ENCODE measurements at regions not wholly inside any gene's neighbourhood (a gene's known extent, or its start where the extent isn't known, plus 50 kb on each side); places are given as distances from the start of the nearest gene placed in this dataset.
A peak's percentile ranks its signal among the peaks of the same experiment; 100 is the strongest.

DNA sequence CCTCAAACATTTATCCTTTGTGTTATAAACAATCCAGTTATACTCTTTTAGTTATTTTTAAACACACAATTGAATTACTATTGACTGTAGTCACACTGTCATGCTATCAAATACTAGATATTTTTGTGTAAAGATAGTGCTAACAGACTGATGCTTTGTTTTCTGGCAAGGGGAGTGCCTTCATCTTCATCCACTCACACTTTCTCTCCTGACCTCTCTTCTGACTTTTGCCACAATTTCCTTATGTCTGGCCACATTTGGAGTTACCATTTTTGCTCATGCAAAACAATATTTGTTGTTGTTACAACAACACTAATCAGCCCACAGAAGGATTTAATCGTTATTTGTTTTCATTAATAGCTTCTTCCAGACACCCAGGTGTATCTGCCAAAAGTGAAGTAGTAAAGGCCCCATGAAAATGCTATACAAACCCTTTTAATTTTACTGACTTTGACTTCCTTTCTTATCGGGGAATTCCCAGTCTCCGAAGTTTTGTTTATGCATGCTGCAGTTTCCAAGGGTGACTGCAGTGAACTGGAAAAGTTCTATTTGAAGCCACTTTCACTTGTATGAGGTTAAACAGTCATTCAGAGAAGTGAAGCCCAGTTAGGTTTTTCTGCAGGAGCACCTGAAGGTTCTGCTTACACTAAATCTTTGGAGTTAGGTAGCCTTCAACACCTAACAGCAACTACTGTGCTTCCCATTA is 66.1 kb upstream of the FRY start:
- no peak overlapping the region for H3K4me3 ChIP-seq (ENCODE audit: low read length)
- TF ChIP-seq CTCF (conservative IDR thresholded peaks at IDR 0.05; ENCODE audit: low read depth, low read length), result no peak
- DNase-seq (ENCODE audit: low read depth), result no peak

DNA sequence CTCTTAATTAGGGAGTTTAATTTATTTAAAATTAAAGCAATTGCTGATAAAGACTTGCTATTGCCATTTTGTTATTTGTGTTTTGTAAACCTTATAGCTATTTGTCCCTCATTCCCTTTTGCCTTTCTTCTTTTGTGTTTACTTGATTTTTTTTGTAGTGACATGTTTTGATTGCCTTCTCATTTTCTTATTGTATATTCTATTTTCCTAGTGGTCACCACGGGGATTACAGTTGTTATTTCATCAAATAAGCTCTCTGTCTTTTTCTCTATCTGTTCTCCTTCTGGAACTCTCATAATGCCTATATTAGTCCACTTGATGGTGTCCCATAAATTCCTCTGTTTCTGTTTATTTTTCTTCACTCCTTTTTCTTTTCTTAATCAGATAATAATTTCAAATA is 64.4 kb upstream of the FRY start:
- no peak overlapping the region for H3K4me3 ChIP-seq (ENCODE audit: low read length)
- peak; percentile 11 for TF ChIP-seq CTCF (conservative IDR thresholded peaks at IDR 0.05; ENCODE audit: low read depth, low read length)
- no peak for DNase-seq (ENCODE audit: low read depth)

DNA sequence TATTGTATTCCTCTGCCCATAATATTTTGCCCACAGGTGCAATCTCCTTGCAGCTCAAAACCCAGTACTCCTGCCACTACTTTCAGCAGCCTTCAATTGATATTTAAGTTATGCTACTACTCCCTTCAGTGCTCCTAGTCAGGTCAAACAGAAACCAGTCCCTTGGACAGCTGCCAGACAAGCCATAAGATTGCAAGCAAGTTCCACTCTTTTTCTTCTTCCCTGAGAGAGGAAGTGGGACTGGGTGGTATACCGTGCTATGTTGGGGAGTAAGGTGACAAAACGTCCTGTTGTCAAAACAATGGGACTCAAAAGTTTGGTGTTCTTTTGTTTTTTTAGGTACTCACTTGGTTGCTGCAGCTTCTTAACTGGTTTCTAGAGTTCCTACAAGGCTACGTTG is 63.1 kb upstream of the FRY start:
- DNase-seq (ENCODE audit: low read depth), result no peak
- no peak for TF ChIP-seq CTCF (conservative IDR thresholded peaks at IDR 0.05; ENCODE audit: low read depth, low read length)
- no peak overlapping the region for H3K4me3 ChIP-seq (ENCODE audit: low read length)

DNA sequence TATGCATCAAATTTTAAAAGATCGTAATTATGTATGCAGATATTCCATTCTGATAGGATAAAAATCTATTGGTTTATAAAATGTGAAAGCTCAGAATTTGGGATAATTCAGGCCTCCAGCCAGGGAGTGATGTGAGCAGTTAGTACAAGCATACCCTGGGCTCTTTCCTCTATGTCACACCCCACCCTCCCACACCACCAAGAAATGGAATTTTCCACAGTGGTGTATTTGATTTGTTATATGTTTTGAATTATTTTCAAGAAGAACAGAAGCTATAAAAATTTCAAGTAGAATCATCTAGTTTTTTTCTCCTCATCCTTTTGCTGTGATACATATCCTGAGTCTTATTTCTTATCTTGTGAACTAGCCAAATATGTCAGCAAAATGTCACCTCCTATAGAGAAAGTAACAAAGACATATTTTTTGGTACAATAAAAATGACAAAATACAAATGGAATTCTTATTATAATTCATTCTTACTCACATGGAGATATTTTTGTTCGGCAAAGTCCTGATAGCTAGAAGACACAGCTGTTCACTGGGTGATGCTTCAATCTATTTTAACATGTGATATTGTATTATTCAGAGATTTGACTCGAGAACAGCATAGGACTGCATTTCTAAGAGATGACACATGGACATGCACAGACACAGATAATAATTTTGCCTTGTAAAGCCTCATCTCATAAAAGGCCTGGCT is 61.2 kb upstream of the FRY start:
- H3K4me3 ChIP-seq (ENCODE audit: low read length), result no peak overlapping the region
- DNase-seq (ENCODE audit: low read depth), result no peak
- TF ChIP-seq CTCF (conservative IDR thresholded peaks at IDR 0.05; ENCODE audit: low read depth, low read length), result no peak

- DNase-seq (ENCODE audit: low read depth), result no peak
- TF ChIP-seq CTCF (conservative IDR thresholded peaks at IDR 0.05; ENCODE audit: low read depth, low read length), result no peak
- H3K4me3 ChIP-seq (ENCODE audit: low read length), result no peak overlapping the region
Observed at GRCh38 chr13:31972453-31972852, 59.1 kb upstream of the FRY start.

GRCh38 chr13:31978021-31978420 is 53.6 kb upstream of the FRY start:
- H3K4me3 ChIP-seq (ENCODE audit: low read length), result no peak overlapping the region
- TF ChIP-seq CTCF (conservative IDR thresholded peaks at IDR 0.05; ENCODE audit: low read depth, low read length), result no peak
- peak; percentile 25 for DNase-seq (ENCODE audit: low read depth)

GRCh38 chr13:31980830-31981229 is 50.7 kb upstream of the FRY start:
- H3K4me3 ChIP-seq (ENCODE audit: low read length), result no peak overlapping the region
- TF ChIP-seq CTCF (conservative IDR thresholded peaks at IDR 0.05; ENCODE audit: low read depth, low read length), result no peak
- DNase-seq (ENCODE audit: low read depth), result no peak
